A549 (cell line): ENCODE measurements at regions not wholly inside any gene's neighbourhood (a gene's known extent, or its start where the extent isn't known, plus 50 kb on each side); places are given as distances from the start of the nearest gene placed in this dataset.

Experiments used
- ATAC-seq, 2 experiments: fragments of 200-7000 bp in 1 of 2; fragments of >200 bp in 1 of 2; cut with Nextera tagmentation in 1 of 2; cut with Tn5 transposase in 1 of 2; 3 replicates each; pipeline versions ENCODE4 v1.8.0 to v1.9.1; 2018 to 2020; ENCODE audit warnings: mild to moderate bottlenecking in 1 of 2, moderate library complexity in 1 of 2
- CTCF ChIA-PET: fragments of 300-600 bp; sonication (Branson Sonifier 250); formaldehyde crosslinking; extraction: SDS; loops from one replicate; lab custom pipeline; 2021; ENCODE audit warnings: antibody characterized with exemption, inconsistent platforms; lab: Yijun Ruan, JAX
- POLR2A ChIA-PET: fragments of 350-600 bp; formaldehyde crosslinking; extraction: SDS; loops from one replicate; lab custom pipeline; 2021; ENCODE audit warnings: antibody characterized with exemption, inconsistent platforms; lab: Yijun Ruan, JAX
- DNase-seq, 2 experiments: peaks; one replicate each; pipeline versions ENCODE4 v3.0.0 to v3.0.0-alpha.2; 2011 to 2016; ENCODE audit warnings: low read depth in 1 of 2, low spot score in 1 of 2
- FAIRE-seq: peaks from 2 replicates; lab custom pipeline; 2011; peaks lifted over from hg19 to GRCh38; lab: Jason Lieb, UNC
- H3K27ac ChIP-seq, 2 experiments: fragments of >200 bp; sonication (Bioruptor Twin); formaldehyde crosslinking; 3 replicates each; pipeline ENCODE4 v1.5.1; 2016 to 2017
- H3K4me1 ChIP-seq: fragments of >200 bp; sonication (Bioruptor Twin); formaldehyde crosslinking; 3 replicates; pipeline ENCODE4 v1.6.1; 2016
- H3K4me2 ChIP-seq: fragments of >200 bp; sonication (Bioruptor Twin); formaldehyde crosslinking; 3 replicates; pipeline ENCODE4 v1.6.1; 2016
- H3K4me3 ChIP-seq: fragments of >200 bp; sonication (Bioruptor Twin); formaldehyde crosslinking; 3 replicates; pipeline ENCODE4 v1.5.1; 2016
- H3K9me3 ChIP-seq: fragments of >200 bp; sonication (Bioruptor Twin); formaldehyde crosslinking; 3 replicates; pipeline ENCODE4 v1.6.1; 2016
- ATOH8 ChIP-seq: fragments of 250-450 bp; sonication (Bioruptor Pico); IDR thresholded peaks from 2 replicates; pipeline ENCODE4 v1.5.0; 2020; ENCODE audit warnings: low read depth, mild to moderate bottlenecking, moderate library complexity
- BCL3 ChIP-seq: fragments of >200 bp; sonication (Bioruptor Twin); formaldehyde crosslinking; IDR thresholded peaks from 3 replicates; pipeline ENCODE4 v1.6.1; 2016
- CBX2 ChIP-seq: fragments of 200-600 bp; sonication (generic); IDR thresholded peaks from 2 replicates; pipeline ENCODE4 v1.6.1; 2016; ENCODE audit warnings: low read depth, mild to moderate bottlenecking, borderline replicate concordance
- CEBPB ChIP-seq, 2 experiments: fragments of >200 bp in 1 of 2; sonication (Bioruptor Twin) in 1 of 2; formaldehyde crosslinking in 1 of 2; IDR thresholded peaks; 2 replicates each; pipeline ENCODE4 v1.6.1; 2012 to 2016
- EHF ChIP-seq: fragments of 250-450 bp; sonication (Bioruptor Pico); IDR thresholded peaks from 2 replicates; pipeline ENCODE4 v1.5.0; 2020; ENCODE audit warnings: mild to moderate bottlenecking
- ESRRA ChIP-seq: fragments of 150-350 bp; IDR thresholded peaks from 2 replicates; pipeline ENCODE4 v1.6.1; 2014; ENCODE audit warnings: mild to moderate bottlenecking, low read length, borderline replicate concordance
- FOSB ChIP-seq: fragments of 250-450 bp; sonication (Bioruptor Pico); IDR thresholded peaks from 2 replicates; pipeline ENCODE4 v1.5.0; 2020; ENCODE audit warnings: mild to moderate bottlenecking, moderate library complexity
- FOSL2 ChIP-seq, 2 experiments: fragments of 450-650 bp in 1 of 2; fragments of >200 bp in 1 of 2; sonication (Bioruptor Twin) in 1 of 2; formaldehyde crosslinking; IDR thresholded peaks; 2 replicates each; pipeline versions ENCODE4 v1.5.0 to v1.6.1; 2016 to 2020; ENCODE audit warnings: mild to moderate bottlenecking in 1 of 2, moderate library complexity in 1 of 2
- FOXS1 ChIP-seq: fragments of 250-450 bp; sonication (Bioruptor Pico); IDR thresholded peaks from 2 replicates; pipeline ENCODE4 v1.5.0; 2020; ENCODE audit warnings: mild to moderate bottlenecking, moderate library complexity
- GATA3 ChIP-seq: IDR thresholded peaks from 2 replicates; pipeline ENCODE4 v1.6.1; 2012; ENCODE audit warnings: borderline replicate concordance
- HDAC2 ChIP-seq: fragments of 200-600 bp; sonication (generic); IDR thresholded peaks from 2 replicates; pipeline ENCODE4 v1.6.1; 2016
- HMGXB4 ChIP-seq: fragments of 250-450 bp; sonication (Bioruptor Pico); IDR thresholded peaks from 2 replicates; pipeline ENCODE4 v1.5.0; 2021; ENCODE audit warnings: mild to moderate bottlenecking, moderate library complexity, borderline replicate concordance
- HOXA7 ChIP-seq: fragments of 250-450 bp; sonication (Bioruptor Pico); IDR thresholded peaks from 2 replicates; pipeline ENCODE4 v1.5.0; 2020; ENCODE audit warnings: mild to moderate bottlenecking, moderate library complexity
- HOXB13 ChIP-seq: fragments of 250-450 bp; sonication (Bioruptor Pico); IDR thresholded peaks from 2 replicates; pipeline ENCODE4 v1.5.0; 2020; ENCODE audit warnings: low read depth, mild to moderate bottlenecking, moderate library complexity
- HOXB5 ChIP-seq: fragments of 250-450 bp; sonication (Bioruptor Pico); IDR thresholded peaks from 2 replicates; pipeline ENCODE4 v1.5.0; 2020; ENCODE audit warnings: mild to moderate bottlenecking, moderate library complexity
- MAX ChIP-seq: IDR thresholded peaks from 2 replicates; pipeline ENCODE4 v1.6.1; 2012
- NFE2L2 ChIP-seq: fragments of 150-350 bp; conservative IDR thresholded peaks from 2 replicates; pipeline ENCODE4 v1.6.1; 2014; ENCODE audit warnings: low read length
- NR3C1 ChIP-seq: fragments of >200 bp; sonication (Bioruptor Twin); formaldehyde crosslinking; IDR thresholded peaks from 3 replicates; pipeline ENCODE4 v1.6.1; 2017
- POLR2A ChIP-seq: IDR thresholded peaks from 2 replicates; pipeline ENCODE4 v1.6.1; 2012; ENCODE audit warnings: mild to moderate bottlenecking, low read length
- RAD21 ChIP-seq, 2 experiments: fragments of >200 bp in 1 of 2; sonication (Bioruptor Twin) in 1 of 2; formaldehyde crosslinking in 1 of 2; IDR thresholded peaks in 1 of 2; conservative IDR thresholded peaks in 1 of 2; 2 replicates in 1 of 2; 3 replicates in 1 of 2; pipeline ENCODE4 v1.6.1; 2012 to 2018; ENCODE audit warnings: inconsistent platforms in 1 of 2
- RARB ChIP-seq: fragments of 250-450 bp; sonication (Bioruptor Pico); IDR thresholded peaks from 2 replicates; pipeline ENCODE4 v1.8.0; 2021; ENCODE audit warnings: mild to moderate bottlenecking, moderate library complexity
- RCOR1 ChIP-seq: fragments of 150-350 bp; IDR thresholded peaks from 2 replicates; pipeline ENCODE4 v1.6.1; 2014; ENCODE audit warnings: antibody characterized with exemption, low read length, low read depth
- RNF2 ChIP-seq: fragments of 200-600 bp; sonication (generic); IDR thresholded peaks from 2 replicates; pipeline ENCODE4 v1.6.1; 2016; ENCODE audit warnings: low read depth, mild to moderate bottlenecking, antibody characterized with exemption, moderate library complexity, borderline replicate concordance
- TP53 ChIP-seq: fragments of 250-450 bp; sonication (Bioruptor Pico); IDR thresholded peaks from 2 replicates; pipeline ENCODE4 v1.5.0; 2021; ENCODE audit warnings: mild to moderate bottlenecking, moderate library complexity
- USF2 ChIP-seq: fragments of 450-650 bp; IDR thresholded peaks from 2 replicates; pipeline ENCODE4 v1.6.1; 2014; ENCODE audit warnings: antibody characterized with exemption
- ZC3H11A ChIP-seq: fragments of 450-650 bp; IDR thresholded peaks from 2 replicates; pipeline ENCODE4 v1.6.1; 2014; ENCODE audit warnings: antibody characterized with exemption, mild to moderate bottlenecking
- ZNF302 ChIP-seq: fragments of 250-450 bp; sonication (Bioruptor Pico); IDR thresholded peaks from 2 replicates; pipeline ENCODE4 v1.9.0; 2021; ENCODE audit warnings: inconsistent platforms, mild to moderate bottlenecking, moderate library complexity
- WGBS: methylation state at CpG from one replicate; pipeline ENCODE4 v1.1.6; 2017; ENCODE audit errors: missing lambda C conversion rate; 5-methylcytosine and 5-hydroxymethylcytosine counted together

GRCh38 chr5:158511454-158511853 is 588.3 kb downstream of the EBF1 start:
- Histone ChIP-seq H3K27ac (no peak overlapping the region), H3K4me3 (no peak overlapping the region), H3K4me1 (no peaks in the 10 kb centered on the region), H3K4me2 (no peak overlapping the region), H3K9me3 (peaks cover 3% of the 10 kb centered on the region; the same call in 1 of the 3 replicates)
- ChIA-PET CTCF (no interaction called here), POLR2A (no interaction called here)
- no peak for ATAC-seq
- FAIRE-seq = no peak
- TF ChIP-seq HOXA7 (CRISPR knock-in tag) (no peak), RARB (CRISPR knock-in tag) (no peak), HDAC2 (no peak), ZC3H11A (no peak), CBX2 (no peak)
- TF ChIP-seq, all 56 proteins: peak for 0
- no peak for DNase-seq

GRCh38 chr5:158510479-158510878 is 589.2 kb downstream of the EBF1 start:
- ATAC-seq (no peak), FAIRE-seq (no peak), DNase-seq (no peak)
- WGBS = 37% methylated on average over 7 of the region's 7 CpGs
- ChIA-PET CTCF (no interaction called here), POLR2A (no interaction called here)
- peaks cover 7% of the 10 kb centered on the region; the same call in 1 of the 3 replicates for H3K9me3 ChIP-seq
- TF ChIP-seq RNF2 = no peak
- no peak overlapping the region for H3K4me3 ChIP-seq
- no peak overlapping the region for H3K4me2 ChIP-seq
- H3K27ac ChIP-seq = no peak overlapping the region
- H3K4me1 ChIP-seq = no peaks in the 10 kb centered on the region

GRCh38 chr5:158506648-158507047 is 593.1 kb downstream of the EBF1 start:
- H3K27ac ChIP-seq = no peak overlapping the region
- no peak overlapping the region for H3K4me2 ChIP-seq
- peaks cover 7% of the 10 kb centered on the region; the same call in 1 of the 3 replicates for H3K9me3 ChIP-seq
- H3K4me1 ChIP-seq = no peaks in the 10 kb centered on the region
- TF ChIP-seq RCOR1 (no peak), FOSB (no peak), TP53 (CRISPR knock-in tag) (no peak), HMGXB4 (CRISPR knock-in tag) (no peak), GATA3 (no peak), HDAC2 (no peak), ESRRA (no peak), MAX (no peak), CEBPB (IDR thresholded peaks at IDR 0.05) (no peak), FOSL2 (IDR thresholded peaks at IDR 0.05) (no peak), FOSL2 (CRISPR knock-in tag; IDR thresholded peaks at IDR 0.05) (no peak), BCL3 (no peak)
- FAIRE-seq (no peak), ATAC-seq (no peak), DNase-seq (no peak)
- ChIA-PET POLR2A (no interaction called here), CTCF (no interaction called here)
- WGBS = 0% methylated on average over 1 of the region's 1 CpG
- no peak overlapping the region for H3K4me3 ChIP-seq

- ChIA-PET CTCF (no interaction called here), POLR2A (no interaction called here)
- no peak overlapping the region for H3K4me2 ChIP-seq
- no peak overlapping the region for H3K4me3 ChIP-seq
- ATAC-seq (no peak), FAIRE-seq (no peak), DNase-seq (no peak)
- WGBS = 49% methylated on average over 5 of the region's 5 CpGs
- peaks cover 6% of the 10 kb centered on the region; the same call in 1 of the 3 replicates for H3K9me3 ChIP-seq
- H3K4me1 ChIP-seq = no peaks in the 10 kb centered on the region
- no peak overlapping the region for H3K27ac ChIP-seq
- no peak for TF ChIP-seq EHF (CRISPR knock-in tag)
- no peak for TF ChIP-seq FOXS1 (CRISPR knock-in tag)
- no peak for TF ChIP-seq ATOH8 (CRISPR knock-in tag)
- TF ChIP-seq RAD21 (conservative IDR thresholded peaks at IDR 0.05 in 1 of 2, IDR thresholded peaks at IDR 0.05 in 1 of 2) = no peak
- TF ChIP-seq NFE2L2 = no peak
- no peak for TF ChIP-seq CEBPB (IDR thresholded peaks at IDR 0.05)
- TF ChIP-seq NR3C1 = no peak
- no peak for TF ChIP-seq USF2
- no peak for TF ChIP-seq ZNF302 (CRISPR knock-in tag)
- no peak for TF ChIP-seq RARB (CRISPR knock-in tag)
- no peak for TF ChIP-seq POLR2A
- no peak for TF ChIP-seq HOXB13
- TF ChIP-seq HMGXB4 (CRISPR knock-in tag) = no peak
- TF ChIP-seq HOXB5 = no peak
Observed at GRCh38 chr5:158502686-158503085, 597.0 kb downstream of the EBF1 start.
